ENCODE measurements at regions not wholly inside any gene's neighbourhood (a gene's known extent, or its start where the extent isn't known, plus 50 kb on each side); places are given as distances from the start of the nearest gene placed in this dataset.

GRCh38 chr5:60177596-60177995, 284.1 kb upstream of the PDE4D start:
- H3K9me3 Mint-ChIP-seq (ENCODE audit: insufficient read depth), result peaks cover 2% of the 10 kb centered on the region
- no peaks in the 10 kb centered on the region for H3K9me3 ChIP-seq (ENCODE audit: control extremely low read depth in 1 of 3, control insufficient read depth in 2 of 3, insufficient read depth in 1 of 3, low read length in 2 of 3)
- H3K79me2 ChIP-seq (ENCODE audit: control insufficient read depth, insufficient read depth, low read length), result no peaks in the 10 kb centered on the region
- no CpG with 5 or more reads among the region's 4 CpGs for WGBS (ENCODE audit: insufficient coverage)
- no peak for DNase-seq
- H3K27me3 ChIP-seq (replicated peaks in 1 of 4; ENCODE audit: control extremely low read depth in 1 of 4, control insufficient read depth in 3 of 4, insufficient read depth in 4 of 4, low read length in 3 of 4), result no peaks in the 10 kb centered on the region
- no peaks in the 10 kb centered on the region for H3K4me1 ChIP-seq (ENCODE audit: control insufficient read depth in 2 of 2, insufficient read depth in 2 of 2, low read length in 2 of 2)
- intact Hi-C loops (cut with micrococcal nuclease), result no loop called here
- ATAC-seq (ENCODE audit: low read depth), result no peak
- H3K27ac Mint-ChIP-seq, result no peak overlapping the region
- TF ChIP-seq CTCF (IDR thresholded peaks at IDR 0.05), result no peak
- POLR2A ChIA-PET, result no interaction called here
- H3K27ac ChIP-seq (ENCODE audit: low read length in 2 of 2), result no peak overlapping the region
- no peak overlapping the region for H3K4me3 ChIP-seq (ENCODE audit: control extremely low read depth in 1 of 5, extremely low read depth in 1 of 5, insufficient read depth in 1 of 5, low read depth in 2 of 5, low read length in 4 of 5)
- no peak overlapping the region for H3K4me3 Mint-ChIP-seq
- no peaks in the 10 kb centered on the region for H4K20me1 ChIP-seq (ENCODE audit: control insufficient read depth, insufficient read depth, low read length, poor library complexity, severe bottlenecking)
- no peak overlapping the region for H2AFZ ChIP-seq (ENCODE audit: insufficient read depth, low read depth, low read length, poor library complexity, severe bottlenecking)
- CTCF ChIA-PET, result no interaction called here
- no peak overlapping the region for H3K4me2 ChIP-seq (replicated peaks; ENCODE audit: low read depth, low read length, poor library complexity, severe bottlenecking)
- H3K4me1 Mint-ChIP-seq, result no peaks in the 10 kb centered on the region
- H3K36me3 ChIP-seq (replicated peaks in 1 of 2; ENCODE audit: control extremely low read depth in 1 of 2, control insufficient read depth in 1 of 2, extremely low read depth in 1 of 2, insufficient read depth in 2 of 2, low read length in 1 of 2), result no peaks in the 10 kb centered on the region
- H3K9ac ChIP-seq (ENCODE audit: low read length), result no peak overlapping the region
- H3K27me3 Mint-ChIP-seq, result no peaks in the 10 kb centered on the region

GRCh38 chr5:60173667-60174066, 280.1 kb upstream of the PDE4D start:
- Mint-ChIP-seq H3K27ac (no peak overlapping the region), H3K4me1 (no peaks in the 10 kb centered on the region), H3K4me3 (no peak overlapping the region), H3K27me3 (no peaks in the 10 kb centered on the region), H3K9me3 (ENCODE audit: insufficient read depth) (peaks cover 2% of the 10 kb centered on the region)
- Histone ChIP-seq H3K79me2 (ENCODE audit: control insufficient read depth, insufficient read depth, low read length) (no peaks in the 10 kb centered on the region), H3K27me3 (replicated peaks in 1 of 4; ENCODE audit: control extremely low read depth in 1 of 4, control insufficient read depth in 3 of 4, insufficient read depth in 4 of 4, low read length in 3 of 4) (no peaks in the 10 kb centered on the region), H3K4me1 (ENCODE audit: control insufficient read depth in 2 of 2, insufficient read depth in 2 of 2, low read length in 2 of 2) (no peaks in the 10 kb centered on the region), H3K9me3 (ENCODE audit: control extremely low read depth in 1 of 3, control insufficient read depth in 2 of 3, insufficient read depth in 1 of 3, low read length in 2 of 3) (peaks cover 0 to 2% (median 0%) of the 10 kb centered on the region in 3 donors), H3K4me2 (replicated peaks; ENCODE audit: low read depth, low read length, poor library complexity, severe bottlenecking) (no peak overlapping the region), H3K9ac (ENCODE audit: low read length) (no peak overlapping the region), H3K27ac (ENCODE audit: low read length in 2 of 2) (no peak overlapping the region), H2AFZ (ENCODE audit: insufficient read depth, low read depth, low read length, poor library complexity, severe bottlenecking) (no peak overlapping the region), H4K20me1 (ENCODE audit: control insufficient read depth, insufficient read depth, low read length, poor library complexity, severe bottlenecking) (no peaks in the 10 kb centered on the region), H3K4me3 (ENCODE audit: control extremely low read depth in 1 of 5, extremely low read depth in 1 of 5, insufficient read depth in 1 of 5, low read depth in 2 of 5, low read length in 4 of 5) (no peak overlapping the region), H3K36me3 (replicated peaks in 1 of 2; ENCODE audit: control extremely low read depth in 1 of 2, control insufficient read depth in 1 of 2, extremely low read depth in 1 of 2, insufficient read depth in 2 of 2, low read length in 1 of 2) (no peaks in the 10 kb centered on the region)
- no peak for DNase-seq
- intact Hi-C loops (cut with micrococcal nuclease), result no loop called here
- ChIA-PET CTCF (no interaction called here), POLR2A (no interaction called here)
- no peak for ATAC-seq (ENCODE audit: low read depth)
- TF ChIP-seq CTCF (IDR thresholded peaks at IDR 0.05) (no peak), EZH2 (IDR thresholded peaks at IDR 0.05; ENCODE audit: borderline replicate concordance, insufficient read depth, low read depth, low read length, poor library complexity, severe bottlenecking) (no peak)
